Cardiac fibroblast (primary cell): ENCODE measurements at regions not wholly inside any gene's neighbourhood (a gene's known extent, or its start where the extent isn't known, plus 50 kb on each side); places are given as distances from the start of the nearest gene placed in this dataset.

Source experiments
- DNase-seq, 2 donors: peaks; one replicate each; pipeline versions ENCODE4 v3.0.0 to v3.0.0-alpha.2; 2010; ENCODE audit warnings: low read depth in 2 of 2
- H3K4me3 ChIP-seq, 2 donors: replicated peaks in 1 of 2; 1 replicate in 1 of 2; 2 replicates in 1 of 2; pipeline ENCODE4 v1.5.1; 2011; ENCODE audit warnings: low read depth in 2 of 2, low read length in 2 of 2, mild to moderate bottlenecking in 2 of 2, moderate library complexity in 1 of 2
- TF ChIP-seq, protein P1 (sequence below): IDR thresholded peaks from one replicate; pipeline ENCODE4 v1.5.1; 2011; ENCODE audit warnings: low read depth, mild to moderate bottlenecking, low read length, inconsistent platforms

DNA sequence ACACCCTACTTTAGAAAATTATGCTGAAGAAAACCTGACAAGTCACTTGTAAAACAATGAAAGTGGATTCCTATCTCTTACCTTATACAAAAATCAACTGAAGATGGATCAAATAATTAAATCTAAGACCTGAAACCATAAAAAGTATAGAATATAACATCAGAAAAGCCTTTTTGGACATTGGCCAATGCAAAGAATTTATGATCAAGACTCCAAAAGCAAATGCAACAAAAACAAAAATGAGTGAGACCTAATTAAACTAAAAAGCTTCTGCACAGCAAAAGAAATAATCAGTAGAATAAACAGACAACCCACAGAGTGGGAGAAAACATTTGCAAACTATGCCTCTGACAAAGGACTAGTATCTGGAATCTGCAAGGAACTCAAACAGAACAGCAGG, 303.0 kb upstream of the CDH9 start:
- DNase-seq, result no peak
- TF ChIP-seq, protein P1, sequence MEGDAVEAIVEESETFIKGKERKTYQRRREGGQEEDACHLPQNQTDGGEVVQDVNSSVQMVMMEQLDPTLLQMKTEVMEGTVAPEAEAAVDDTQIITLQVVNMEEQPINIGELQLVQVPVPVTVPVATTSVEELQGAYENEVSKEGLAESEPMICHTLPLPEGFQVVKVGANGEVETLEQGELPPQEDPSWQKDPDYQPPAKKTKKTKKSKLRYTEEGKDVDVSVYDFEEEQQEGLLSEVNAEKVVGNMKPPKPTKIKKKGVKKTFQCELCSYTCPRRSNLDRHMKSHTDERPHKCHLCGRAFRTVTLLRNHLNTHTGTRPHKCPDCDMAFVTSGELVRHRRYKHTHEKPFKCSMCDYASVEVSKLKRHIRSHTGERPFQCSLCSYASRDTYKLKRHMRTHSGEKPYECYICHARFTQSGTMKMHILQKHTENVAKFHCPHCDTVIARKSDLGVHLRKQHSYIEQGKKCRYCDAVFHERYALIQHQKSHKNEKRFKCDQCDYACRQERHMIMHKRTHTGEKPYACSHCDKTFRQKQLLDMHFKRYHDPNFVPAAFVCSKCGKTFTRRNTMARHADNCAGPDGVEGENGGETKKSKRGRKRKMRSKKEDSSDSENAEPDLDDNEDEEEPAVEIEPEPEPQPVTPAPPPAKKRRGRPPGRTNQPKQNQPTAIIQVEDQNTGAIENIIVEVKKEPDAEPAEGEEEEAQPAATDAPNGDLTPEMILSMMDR, result no peak
- no peak overlapping the region for H3K4me3 ChIP-seq

DNA sequence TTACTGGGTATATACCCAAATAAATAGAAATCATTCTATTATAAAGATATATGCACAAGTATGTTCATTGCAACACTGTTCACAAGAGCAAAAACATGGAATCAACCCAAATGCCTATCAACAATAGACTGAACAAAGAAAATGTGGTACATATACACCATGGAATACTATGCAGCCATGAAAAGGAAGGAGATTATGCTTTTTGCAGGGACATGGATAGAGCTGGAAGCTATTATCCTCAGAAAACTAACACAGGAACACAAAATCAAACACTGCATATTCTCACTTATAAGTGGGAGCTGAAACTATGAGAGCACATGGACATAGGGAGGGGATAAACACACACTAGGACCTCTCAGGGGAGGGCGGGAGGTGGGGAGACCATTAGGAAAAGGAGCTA, 298.4 kb upstream of the CDH9 start:
- no peak overlapping the region for H3K4me3 ChIP-seq
- TF ChIP-seq, protein P1, result no peak
- no peak for DNase-seq

DNA sequence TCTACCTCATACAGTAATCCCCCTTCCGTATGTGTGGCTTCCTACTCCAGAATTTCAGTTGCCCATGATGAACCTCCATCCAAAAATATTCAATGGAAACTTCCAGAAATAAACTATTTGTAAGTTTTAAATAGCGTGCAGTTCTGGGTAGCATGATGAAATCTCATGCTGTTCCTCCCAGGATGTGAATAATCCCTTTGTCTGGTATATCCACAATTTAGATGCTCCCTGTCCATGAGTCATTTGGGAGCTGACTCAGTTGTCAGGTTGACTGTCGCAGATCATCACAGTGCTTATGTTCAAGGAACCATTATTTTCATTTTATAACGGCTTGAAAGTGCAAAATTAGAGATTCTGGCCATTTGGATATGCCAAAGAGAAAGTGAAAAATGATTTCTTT, 290.1 kb upstream of the CDH9 start:
- DNase-seq, result peak; percentile 65 to 94
- no peak overlapping the region for H3K4me3 ChIP-seq
- TF ChIP-seq, protein P1, result no peak

DNA sequence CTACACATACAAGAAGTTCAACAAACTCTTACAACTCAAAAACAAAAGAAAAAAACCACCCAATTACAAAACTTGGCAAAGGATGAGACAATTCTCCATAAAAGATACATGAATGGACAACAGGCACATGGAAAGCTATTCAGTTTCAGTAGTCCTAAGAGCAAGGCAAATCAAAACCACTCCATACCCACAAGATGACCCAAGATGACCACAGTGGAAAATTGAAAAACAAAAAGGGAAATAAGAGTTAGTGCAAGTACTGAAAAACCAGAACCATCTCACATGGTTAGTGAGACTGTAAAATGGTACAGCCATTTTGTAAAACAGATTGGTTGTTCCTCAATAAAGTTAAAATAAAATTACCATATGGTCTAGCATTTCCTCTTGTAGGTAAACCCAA, 287.1 kb upstream of the CDH9 start:
- TF ChIP-seq, protein P1, result no peak
- no peak overlapping the region for H3K4me3 ChIP-seq
- peak in 1 of 2 donors; percentile 5 for DNase-seq

DNA sequence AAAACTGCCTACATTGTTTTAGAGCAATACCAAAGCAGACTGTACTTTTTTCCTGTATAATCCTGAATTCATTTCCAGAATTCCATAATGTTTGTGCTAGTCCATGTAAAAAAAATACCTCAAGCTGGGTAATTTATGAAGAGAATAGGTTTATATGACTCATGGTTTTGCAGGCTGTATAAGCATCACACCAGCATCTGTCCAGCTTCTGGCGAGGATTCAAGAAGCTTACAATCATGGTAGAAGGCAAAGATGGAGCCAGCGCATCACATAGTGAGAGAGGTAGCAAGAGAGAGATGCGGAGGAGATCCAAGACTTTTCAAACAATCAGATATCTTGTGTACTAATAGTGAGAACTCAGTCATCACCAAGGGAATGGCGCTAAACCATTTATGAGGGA, 280.3 kb upstream of the CDH9 start:
- H3K4me3 ChIP-seq, result no peak overlapping the region
- peak in 1 of 2 donors; percentile 16 for DNase-seq
- TF ChIP-seq, protein P1, result no peak

DNA sequence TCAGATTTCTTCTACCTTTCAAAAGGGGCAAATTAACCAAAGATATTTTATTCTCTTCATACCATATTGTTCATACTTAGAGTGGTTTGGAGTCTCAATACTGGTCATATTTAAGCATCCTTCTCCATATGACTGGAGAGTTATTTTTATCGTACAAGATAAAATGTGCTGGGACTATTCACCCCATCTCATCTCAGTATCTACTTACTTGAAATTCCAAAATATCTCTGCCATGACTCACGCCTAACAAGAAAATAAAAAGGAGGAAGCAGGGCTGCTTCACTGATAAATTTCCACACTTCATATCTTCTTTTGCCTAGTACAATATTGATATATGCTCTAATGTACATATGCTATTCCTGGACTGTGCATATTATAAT, 277.9 kb upstream of the CDH9 start:
- TF ChIP-seq, protein P1, result no peak
- H3K4me3 ChIP-seq, result no peak overlapping the region
- peak; percentile 67 to 73 for DNase-seq
